Stomach (tissue), 8 donors: ENCODE measurements at regions not wholly inside any gene's neighbourhood (a gene's known extent, or its start where the extent isn't known, plus 50 kb on each side); places are given as distances from the start of the nearest gene placed in this dataset.

ENCODE experiments used
- DNase-seq, 2 donors: peaks; one replicate each; pipeline versions ENCODE4 v3.0.0 to v3.0.0-alpha.2; 2013 to 2019
- H3K27ac ChIP-seq, 5 donors: fragments of 200-600 bp in 4 of 5; sonication (generic) in 4 of 5; one replicate each; pipeline ENCODE4 v1.5.1; 2013 to 2019; ENCODE audit warnings: mild to moderate bottlenecking in 1 of 5, moderate library complexity in 1 of 5
- H3K27me3 ChIP-seq, 3 donors: fragments of 200-600 bp; sonication (generic); one replicate each; pipeline ENCODE4 v1.5.1; 2017 to 2019; ENCODE audit warnings: mixed run types in 1 of 3
- H3K36me3 ChIP-seq, 4 donors: fragments of 200-600 bp; sonication (generic); 1 replicate in 3 of 4; 2 replicates in 1 of 4; pipeline ENCODE4 v1.5.1; 2016 to 2019
- H3K4me1 ChIP-seq, 4 donors: fragments of 200-600 bp; sonication (generic); one replicate each; pipeline ENCODE4 v1.5.1; 2016 to 2019
- H3K4me3 ChIP-seq, 4 donors: fragments of 200-600 bp; sonication (generic) in 3 of 4; one replicate each; pipeline ENCODE4 v1.5.1; 2016 to 2019; ENCODE audit warnings: mild to moderate bottlenecking in 1 of 4
- H3K9me3 ChIP-seq, 4 donors: fragments of 200-600 bp; sonication (generic); one replicate each; pipeline ENCODE4 v1.5.1; 2016 to 2019
- EP300 ChIP-seq: sonication (generic); formaldehyde crosslinking; IDR thresholded peaks from one replicate; pipeline ENCODE4 v1.6.1; 2017; ENCODE audit warnings: antibody characterized with exemption
- POLR2A ChIP-seq, 4 donors: fragments of 450-650 bp; IDR thresholded peaks; one replicate each; pipeline ENCODE4 v1.6.1; 2016; ENCODE audit warnings: antibody characterized with exemption in 4 of 4, control low read depth in 2 of 4, mild to moderate bottlenecking in 1 of 4, moderate library complexity in 1 of 4
- POLR2AphosphoS5 ChIP-seq, 3 donors: sonication (generic); formaldehyde crosslinking; IDR thresholded peaks; one replicate each; pipeline ENCODE4 v1.6.1; 2016; ENCODE audit warnings: antibody characterized with exemption in 3 of 3
- WGBS, 5 donors: extraction: QIAGEN DNeasy Blood & Tissue Kit in 3 of 5; methylation state at CpG; one replicate each; pipeline versions ENCODE4 v1.1.5 to v1.1.7; 2013 to 2018; 5-methylcytosine and 5-hydroxymethylcytosine counted together
- intact Hi-C: fragments of 100-400 bp; cut with DNase I; formaldehyde crosslinking; loops from one replicate; pipeline ENCODE4 v1.15.1; 2023; ENCODE audit warnings: low total_unique reads
- TF ChIP-seq, protein P1 (sequence below), 7 experiments: fragments of 450-650 bp in 4 of 7; fragments of 200-600 bp in 3 of 7; sonication (generic) in 3 of 7; IDR thresholded peaks; one replicate each; pipeline ENCODE4 v1.5.1; 2016 to 2019; ENCODE audit warnings: antibody characterized with exemption in 7 of 7, control low read depth in 2 of 7, mild to moderate bottlenecking in 1 of 7
- donor health status: healthy with polysubstance abuse.
- donor health status: Bipolar disorder and iron deficiency.
- donor health status: healthy.

DNA sequence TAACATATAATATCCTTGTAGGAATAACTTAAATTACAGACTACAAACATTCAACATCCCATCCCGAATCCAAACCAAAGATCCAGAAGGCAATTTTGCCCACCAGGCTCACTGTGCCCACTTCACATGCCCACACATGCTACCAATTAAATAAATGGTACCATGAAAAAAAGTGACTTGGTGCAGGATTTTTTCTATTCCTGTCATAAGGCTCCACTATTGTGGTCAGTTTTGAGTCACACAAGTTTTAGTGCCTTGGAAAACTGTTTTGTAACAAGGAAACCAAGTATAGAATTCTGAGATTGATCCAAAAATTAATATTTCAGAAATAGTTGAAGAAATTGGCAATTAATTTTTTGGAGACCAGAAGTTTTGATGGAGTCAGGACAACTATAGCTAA is 470.1 kb upstream of the THBS1 start:
- TF ChIP-seq, protein P1, sequence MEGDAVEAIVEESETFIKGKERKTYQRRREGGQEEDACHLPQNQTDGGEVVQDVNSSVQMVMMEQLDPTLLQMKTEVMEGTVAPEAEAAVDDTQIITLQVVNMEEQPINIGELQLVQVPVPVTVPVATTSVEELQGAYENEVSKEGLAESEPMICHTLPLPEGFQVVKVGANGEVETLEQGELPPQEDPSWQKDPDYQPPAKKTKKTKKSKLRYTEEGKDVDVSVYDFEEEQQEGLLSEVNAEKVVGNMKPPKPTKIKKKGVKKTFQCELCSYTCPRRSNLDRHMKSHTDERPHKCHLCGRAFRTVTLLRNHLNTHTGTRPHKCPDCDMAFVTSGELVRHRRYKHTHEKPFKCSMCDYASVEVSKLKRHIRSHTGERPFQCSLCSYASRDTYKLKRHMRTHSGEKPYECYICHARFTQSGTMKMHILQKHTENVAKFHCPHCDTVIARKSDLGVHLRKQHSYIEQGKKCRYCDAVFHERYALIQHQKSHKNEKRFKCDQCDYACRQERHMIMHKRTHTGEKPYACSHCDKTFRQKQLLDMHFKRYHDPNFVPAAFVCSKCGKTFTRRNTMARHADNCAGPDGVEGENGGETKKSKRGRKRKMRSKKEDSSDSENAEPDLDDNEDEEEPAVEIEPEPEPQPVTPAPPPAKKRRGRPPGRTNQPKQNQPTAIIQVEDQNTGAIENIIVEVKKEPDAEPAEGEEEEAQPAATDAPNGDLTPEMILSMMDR (IDR thresholded peaks at IDR 0.05), result no peak
- TF ChIP-seq EP300, result no peak
- TF ChIP-seq POLR2AphosphoS5 (IDR thresholded peaks at IDR 0.05), result no peak
- no peak for TF ChIP-seq POLR2A (IDR thresholded peaks at IDR 0.05)
- WGBS, 5 donors, result 77 to 92% (median 83%) methylated on average over 1 of the region's 1 CpG
- Histone ChIP-seq H3K27ac (no peak overlapping the region), H3K4me3 (no peak overlapping the region), H3K36me3 (no peaks in the 10 kb centered on the region), H3K4me1 (no peaks in the 10 kb centered on the region), H3K9me3 (peaks cover 0 to 7% (median 2%) of the 10 kb centered on the region in 4 donors), H3K27me3 (no peaks in the 10 kb centered on the region)
- no peak for DNase-seq
- intact Hi-C loops, result no loop called here

DNA sequence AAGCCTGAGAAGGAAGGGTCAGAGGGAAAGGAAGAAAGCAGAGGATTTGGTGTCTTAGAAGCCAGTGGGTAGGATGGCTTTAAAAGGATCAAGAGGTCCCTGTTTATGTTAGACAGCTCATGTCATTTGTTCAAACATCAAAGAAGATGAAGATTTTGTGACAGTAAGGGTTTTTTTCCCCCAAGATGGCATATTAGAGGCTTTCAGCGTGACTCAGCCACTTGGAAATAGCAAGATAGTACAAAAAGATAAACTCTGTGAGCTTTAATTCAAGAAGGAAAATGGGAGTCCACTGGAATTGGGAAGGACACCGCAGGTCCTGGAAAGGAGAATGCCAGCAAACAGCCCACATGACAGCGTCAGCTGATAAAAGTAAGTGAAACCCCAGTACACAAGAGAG is 467.1 kb upstream of the THBS1 start:
- no peaks in the 10 kb centered on the region for H3K36me3 ChIP-seq
- no peak for DNase-seq
- peaks cover 0 to 19% (median 7%) of the 10 kb centered on the region in 4 donors for H3K9me3 ChIP-seq
- H3K27me3 ChIP-seq, result no peaks in the 10 kb centered on the region
- no peak overlapping the region for H3K4me3 ChIP-seq
- no peaks in the 10 kb centered on the region for H3K4me1 ChIP-seq
- WGBS, 5 donors, result 82 to 89% (median 85%) methylated on average over 3 of the region's 3 CpGs
- intact Hi-C loops, result no loop called here
- no peak for TF ChIP-seq POLR2A (IDR thresholded peaks at IDR 0.05)
- TF ChIP-seq POLR2AphosphoS5 (IDR thresholded peaks at IDR 0.05), result no peak
- TF ChIP-seq, protein P1 (IDR thresholded peaks at IDR 0.05), result no peak
- TF ChIP-seq EP300, result no peak
- H3K27ac ChIP-seq, result no peak overlapping the region

DNA sequence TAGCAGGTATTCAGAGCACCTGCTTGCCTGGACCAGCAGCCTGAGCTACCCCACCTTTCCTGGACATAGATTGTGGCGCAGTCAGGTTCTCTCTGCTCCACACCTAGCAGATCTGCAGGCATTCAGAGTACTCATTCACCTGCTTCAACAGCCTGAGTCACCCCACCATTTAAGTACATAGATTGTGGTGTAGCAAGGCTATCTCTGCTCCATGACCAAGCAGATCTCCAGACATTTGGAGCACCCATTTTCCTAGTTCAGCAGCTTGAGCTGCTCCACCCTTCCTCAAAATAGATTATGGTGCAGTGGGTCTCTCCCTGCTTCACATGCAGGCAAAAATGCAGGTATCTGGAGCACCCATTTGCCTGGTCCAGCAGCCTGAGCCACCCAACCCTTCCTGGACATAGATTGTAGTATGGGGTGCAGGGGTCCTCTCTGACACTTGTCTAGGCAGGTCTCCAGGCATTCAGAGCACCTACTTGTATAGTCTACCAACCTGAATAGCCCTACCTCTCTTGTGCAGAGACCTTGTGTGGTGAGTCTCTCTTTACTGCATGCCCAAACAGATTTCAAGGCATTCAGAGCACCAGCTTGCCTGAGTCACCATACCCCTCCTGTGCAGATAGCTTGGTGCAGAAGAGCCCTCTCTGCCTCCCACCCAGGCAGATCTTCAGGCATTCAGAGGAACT is 466.0 kb upstream of the THBS1 start:
- intact Hi-C loops, result no loop called here
- Histone ChIP-seq H3K27ac (no peak overlapping the region), H3K4me3 (no peak overlapping the region), H3K27me3 (no peaks in the 10 kb centered on the region), H3K4me1 (no peaks in the 10 kb centered on the region), H3K9me3 (peaks cover 0 to 19% (median 7%) of the 10 kb centered on the region in 4 donors), H3K36me3 (no peaks in the 10 kb centered on the region)
- WGBS, 5 donors, result 13 to 100% (median 95%) methylated on average over 1 of the region's 1 CpG
- DNase-seq, result no peak
- TF ChIP-seq POLR2AphosphoS5 (IDR thresholded peaks at IDR 0.05) (no peak), EP300 (no peak), POLR2A (IDR thresholded peaks at IDR 0.05) (no peak)
- TF ChIP-seq, protein P1 (IDR thresholded peaks at IDR 0.05), result no peak

DNA sequence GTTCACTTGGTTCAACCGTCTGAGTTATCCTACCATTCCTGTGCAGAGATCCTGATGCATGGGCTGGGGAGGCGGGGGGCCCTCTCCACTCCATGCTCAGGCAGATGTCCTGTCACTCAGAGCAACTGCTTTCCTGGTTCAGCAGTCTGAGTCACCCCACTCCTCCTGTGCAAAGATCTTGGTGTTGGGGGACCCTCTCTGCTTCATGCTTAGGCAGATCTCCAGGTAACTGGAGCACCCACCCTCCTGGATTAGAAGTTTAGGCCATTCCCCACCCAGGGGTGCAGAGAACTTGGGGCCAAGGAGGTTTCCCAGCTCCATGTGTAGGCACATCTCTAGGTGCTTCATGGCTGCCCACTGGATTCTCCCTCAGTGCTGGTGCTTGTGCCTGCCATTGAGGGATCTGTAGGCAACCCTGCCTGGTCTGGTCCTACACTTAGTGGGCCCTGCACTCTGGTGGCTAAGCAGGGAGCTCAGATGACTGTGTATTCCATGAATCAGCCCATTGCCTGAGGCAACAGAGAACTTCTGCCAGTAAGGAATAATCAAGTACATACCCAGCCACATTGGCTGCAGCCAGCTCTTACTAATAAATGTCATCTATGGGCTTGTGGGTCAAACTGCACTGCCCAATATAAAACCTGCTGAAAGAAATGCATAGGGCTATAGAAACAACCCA is 465.4 kb upstream of the THBS1 start:
- WGBS, 5 donors, result 74 to 95% (median 89%) methylated on average over 2 of the region's 2 CpGs
- H3K4me1 ChIP-seq, result no peaks in the 10 kb centered on the region
- no peak overlapping the region for H3K27ac ChIP-seq
- no peaks in the 10 kb centered on the region for H3K36me3 ChIP-seq
- no peaks in the 10 kb centered on the region for H3K27me3 ChIP-seq
- peaks cover 0 to 19% (median 7%) of the 10 kb centered on the region in 4 donors for H3K9me3 ChIP-seq
- DNase-seq, result no peak
- H3K4me3 ChIP-seq, result no peak overlapping the region
- TF ChIP-seq POLR2AphosphoS5 (IDR thresholded peaks at IDR 0.05) (no peak), POLR2A (IDR thresholded peaks at IDR 0.05) (no peak), EP300 (no peak)
- TF ChIP-seq, protein P1 (IDR thresholded peaks at IDR 0.05), result no peak
- intact Hi-C loops, result no loop called here
